HepG2 (cell line): ENCODE measurements at regions not wholly inside any gene's neighbourhood (a gene's known extent, or its start where the extent isn't known, plus 50 kb on each side); places are given as distances from the start of the nearest gene placed in this dataset.
A peak's percentile ranks its signal among the peaks of the same experiment; 100 is the strongest.

Experiments used
- ATAC-seq: fragments of 200-7000 bp; cut with Tn5 transposase; 3 replicates; pipeline ENCODE4 v1.9.1; 2020; ENCODE audit warnings: mild to moderate bottlenecking, moderate library complexity
- BruUV-seq: library from RNA; stranded (reverse); fragments of 400-500 nt; replicated peaks from 2 replicates; lab custom pipeline; 2021; lab: Mats Ljungman, UMichigan
- CTCF ChIA-PET: fragments of 300-600 bp; formaldehyde crosslinking; extraction: SDS; loops from one replicate; lab custom pipeline; 2021; ENCODE audit warnings: low total read pairs, inconsistent platforms, low intra/inter-chr PET ratio; lab: Yijun Ruan, JAX
- POLR2A ChIA-PET: fragments of 350-600 bp; sonication (Branson Sonifier 250); formaldehyde crosslinking; loops from one replicate; lab custom pipeline; 2020; ENCODE audit warnings: antibody characterized with exemption, inconsistent platforms; lab: Yijun Ruan, JAX
- DNase-seq: peaks from one replicate; pipeline ENCODE4 v3.0.0-alpha.2; 2015; ENCODE audit warnings: low spot score
- FAIRE-seq: peaks from 3 replicates; lab custom pipeline; 2011; peaks lifted over from hg19 to GRCh38; lab: Jason Lieb, UNC
- H2AFZ ChIP-seq: one replicate; pipeline ENCODE4 v1.6.1; 2011; ENCODE audit warnings: low read length, inconsistent platforms
- H3K27ac ChIP-seq: fragments of 300-600 bp; 3 replicates; pipeline ENCODE4 v1.8.0; 2011; ENCODE audit warnings: mixed run types, mild to moderate bottlenecking, mixed read lengths, low read length, inconsistent platforms; ENCODE audit not compliant: insufficient read depth; ENCODE audit errors: extremely low read length
- H3K27me3 ChIP-seq, 2 experiments: fragments of 200-600 bp in 1 of 2; 2 replicates in 1 of 2; 3 replicates in 1 of 2; pipeline versions ENCODE4 v1.6.0 to v1.8.0; 2011; ENCODE audit warnings: low read length in 2 of 2, mild to moderate bottlenecking in 2 of 2, moderate library complexity in 2 of 2, inconsistent platforms in 1 of 2; ENCODE audit not compliant: insufficient read depth in 2 of 2, control insufficient read depth in 1 of 2
- H3K36me3 ChIP-seq, 2 experiments: fragments of 200-600 bp in 1 of 2; replicated peaks in 1 of 2; 2 replicates in 1 of 2; 3 replicates in 1 of 2; pipeline versions ENCODE4 v1.5.1 to v1.8.0; 2011; ENCODE audit warnings: low read length in 2 of 2, inconsistent platforms in 1 of 2; ENCODE audit not compliant: insufficient read depth in 2 of 2, control insufficient read depth in 1 of 2
- H3K4me1 ChIP-seq: 2 replicates; pipeline ENCODE4 v1.5.1; 2012; ENCODE audit warnings: low read length, inconsistent platforms; ENCODE audit not compliant: insufficient read depth
- H3K4me2 ChIP-seq: 2 replicates; pipeline ENCODE4 v1.6.0; 2011; ENCODE audit warnings: low read depth, low read length, inconsistent platforms
- H3K4me3 ChIP-seq, 3 experiments: fragments of 200-600 bp in 1 of 3; sonication (generic), shearing (Covaris generic) in 1 of 3; replicated peaks in 1 of 3; 2 replicates each; pipeline ENCODE4 v1.5.1; 2011 to 2016; ENCODE audit warnings: low read length in 3 of 3, inconsistent platforms in 2 of 3, low read depth in 2 of 3, mild to moderate bottlenecking in 2 of 3, control low read depth in 1 of 3, mixed read lengths in 1 of 3; ENCODE audit not compliant: insufficient read depth in 1 of 3
- H3K79me2 ChIP-seq: one replicate; pipeline ENCODE4 v1.6.1; 2011; ENCODE audit warnings: low read length, inconsistent platforms; ENCODE audit not compliant: insufficient read depth
- H3K9ac ChIP-seq: 2 replicates; pipeline ENCODE4 v1.6.0; 2011; ENCODE audit warnings: mild to moderate bottlenecking, low read depth, low read length, inconsistent platforms; ENCODE audit not compliant: insufficient read depth
- H3K9me3 ChIP-seq: 2 replicates; pipeline ENCODE4 v1.5.1; 2012; ENCODE audit warnings: mild to moderate bottlenecking, low read length
- H4K20me1 ChIP-seq: 2 replicates; pipeline ENCODE4 v1.6.0; 2011; ENCODE audit warnings: inconsistent platforms, mild to moderate bottlenecking, low read length, moderate library complexity; ENCODE audit not compliant: insufficient read depth
- ATF7 ChIP-seq, 2 experiments: fragments of 450-650 bp in 1 of 2; sonication (generic) in 1 of 2; formaldehyde crosslinking in 1 of 2; IDR thresholded peaks; 2 replicates each; pipeline versions ENCODE4 v1.4.0 to v1.6.1; 2016 to 2020; ENCODE audit warnings: antibody characterized with exemption in 1 of 2, mild to moderate bottlenecking in 1 of 2, missing genetic modification reagents in 1 of 2
- CEBPB ChIP-seq: IDR thresholded peaks from 2 replicates; pipeline ENCODE4 v1.6.1; 2011; ENCODE audit warnings: low read depth, low read length, improper control_type of control experiment, borderline replicate concordance
- CREB1 ChIP-seq, 2 experiments: fragments of 450-650 bp in 1 of 2; IDR thresholded peaks; 2 replicates each; pipeline ENCODE4 v1.6.1; 2016 to 2017; ENCODE audit warnings: control low read depth in 1 of 2, mild to moderate bottlenecking in 1 of 2, missing compliant biosample characterization in 1 of 2, missing genetic modification characterization in 1 of 2
- DMAP1 ChIP-seq: IDR thresholded peaks from 2 replicates; pipeline ENCODE4 v1.6.1; 2016
- KAT2B ChIP-seq: fragments of 150-350 bp; IDR thresholded peaks from 2 replicates; pipeline ENCODE4 v1.6.1; 2014; ENCODE audit warnings: low read depth, low read length, borderline replicate concordance
- NFYC ChIP-seq: IDR thresholded peaks from 2 replicates; pipeline ENCODE4 v1.6.1; 2016; ENCODE audit warnings: missing genetic modification reagents, missing compliant biosample characterization
- RFX5 ChIP-seq: IDR thresholded peaks from 2 replicates; pipeline ENCODE4 v1.6.1; 2011; ENCODE audit warnings: low read depth, low read length, improper control_type of control experiment
- SIX1 ChIP-seq: sonication (generic); formaldehyde crosslinking; IDR thresholded peaks from 2 replicates; pipeline ENCODE4 v1.4.0; 2020; ENCODE audit warnings: missing genetic modification reagents, borderline replicate concordance
- SNAPC2 ChIP-seq: sonication (generic); formaldehyde crosslinking; IDR thresholded peaks from 2 replicates; pipeline ENCODE4 v1.8.1; 2022; ENCODE audit warnings: mild to moderate bottlenecking, missing genetic modification reagents
- ZMAT3 ChIP-seq: sonication (generic); formaldehyde crosslinking; conservative IDR thresholded peaks from 2 replicates; pipeline ENCODE4 v1.7.0; 2021; ENCODE audit warnings: missing genetic modification reagents
- whole genome bisulfite sequencing: methylation state at CpG from one replicate; pipeline ENCODE4 v1.1.6; 2017; ENCODE audit warnings: low lambda C conversion rate; 5-methylcytosine and 5-hydroxymethylcytosine counted together
- in situ Hi-C: cut with HindIII; loops from 2 replicates; pipeline ENCODE4 v1.10.0; 2017; ENCODE audit warnings: low pct_unique_long_range_greater_than_20kb; ENCODE audit not compliant: extremely low pct_ligation_motif_present
- intact Hi-C: fragments of 100-400 bp; cut with micrococcal nuclease; formaldehyde crosslinking; loops from one replicate; pipeline ENCODE4 v1.10.0; 2022; ENCODE audit not compliant: unreplicated experiment
- TF ChIP-seq, protein P1 (sequence below): sonication (generic); formaldehyde crosslinking; IDR thresholded peaks from 2 replicates; pipeline ENCODE4 v1.5.0; 2020; ENCODE audit warnings: missing genetic modification reagents, mild to moderate bottlenecking, borderline replicate concordance
- TF ChIP-seq, protein P2 (sequence below): sonication (generic); IDR thresholded peaks from 2 replicates; pipeline ENCODE4 v1.6.1; 2016; ENCODE audit warnings: low read depth, borderline replicate concordance

DNA sequence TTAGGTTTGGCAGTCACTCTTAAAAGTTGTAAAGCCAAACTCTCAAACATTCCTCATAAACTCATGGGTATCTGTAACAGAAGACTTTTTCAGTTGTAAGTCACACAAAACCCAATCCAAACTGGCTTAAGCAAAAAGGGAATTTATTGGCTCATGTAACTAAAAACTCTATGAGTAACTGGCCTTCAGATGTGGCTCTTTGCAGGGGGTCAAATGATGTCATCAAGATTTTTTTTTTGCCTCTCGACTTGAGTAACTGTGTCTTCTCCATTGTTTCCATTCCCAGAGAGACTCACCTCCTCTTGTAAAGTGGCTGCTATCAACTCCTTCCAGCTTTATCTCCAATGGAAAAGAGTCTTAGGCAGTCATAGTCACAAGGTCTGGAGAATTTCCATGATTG lies 645.0 kb downstream of the DHX35 start:
- Histone ChIP-seq H3K36me3 (no peaks in the 10 kb centered on the region), H3K9ac (no peak overlapping the region), H4K20me1 (no peaks in the 10 kb centered on the region), H3K4me3 (no peak overlapping the region), H3K4me1 (no peaks in the 10 kb centered on the region), H3K27me3 (no peaks in the 10 kb centered on the region), H3K4me2 (no peak overlapping the region), H3K79me2 (no peaks in the 10 kb centered on the region), H3K9me3 (peaks cover 91% of the 10 kb centered on the region), H3K27ac (no peak overlapping the region), H2AFZ (no peak overlapping the region)
- FAIRE-seq = no peak
- no peak for ATAC-seq
- BruUV-seq = no TSS peak
- in situ Hi-C loops (no loop called here), intact Hi-C loops (no loop called here)
- DNase-seq = no peak
- ChIA-PET POLR2A (no interaction called here), CTCF (no interaction called here)
- 2% methylated on average over 1 of the region's 1 CpG for WGBS
- TF ChIP-seq, protein P1, sequence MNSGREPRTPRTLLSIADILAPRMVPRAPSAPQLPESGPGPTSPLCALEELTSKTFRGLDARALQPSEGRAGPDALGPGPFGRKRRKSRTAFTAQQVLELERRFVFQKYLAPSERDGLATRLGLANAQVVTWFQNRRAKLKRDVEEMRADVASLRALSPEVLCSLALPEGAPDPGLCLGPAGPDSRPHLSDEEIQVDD (CRISPR knock-in tag) = no peak
- TF ChIP-seq RFX5 (no peak), NFYC (no peak), ATF7 (IDR thresholded peaks at IDR 0.05) (peak; percentile 82), ATF7 (CRISPR knock-in tag; IDR thresholded peaks at IDR 0.05) (no peak), CREB1 (IDR thresholded peaks at IDR 0.05) (peak; percentile 49; the same call in 1 of the 2 replicates), CREB1 (CRISPR knock-in tag; IDR thresholded peaks at IDR 0.05) (no peak)
- TF ChIP-seq, protein P2, sequence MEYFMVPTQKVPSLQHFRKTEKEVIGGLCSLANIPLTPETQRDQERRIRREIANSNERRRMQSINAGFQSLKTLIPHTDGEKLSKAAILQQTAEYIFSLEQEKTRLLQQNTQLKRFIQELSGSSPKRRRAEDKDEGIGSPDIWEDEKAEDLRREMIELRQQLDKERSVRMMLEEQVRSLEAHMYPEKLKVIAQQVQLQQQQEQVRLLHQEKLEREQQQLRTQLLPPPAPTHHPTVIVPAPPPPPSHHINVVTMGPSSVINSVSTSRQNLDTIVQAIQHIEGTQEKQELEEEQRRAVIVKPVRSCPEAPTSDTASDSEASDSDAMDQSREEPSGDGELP = no peak

DNA sequence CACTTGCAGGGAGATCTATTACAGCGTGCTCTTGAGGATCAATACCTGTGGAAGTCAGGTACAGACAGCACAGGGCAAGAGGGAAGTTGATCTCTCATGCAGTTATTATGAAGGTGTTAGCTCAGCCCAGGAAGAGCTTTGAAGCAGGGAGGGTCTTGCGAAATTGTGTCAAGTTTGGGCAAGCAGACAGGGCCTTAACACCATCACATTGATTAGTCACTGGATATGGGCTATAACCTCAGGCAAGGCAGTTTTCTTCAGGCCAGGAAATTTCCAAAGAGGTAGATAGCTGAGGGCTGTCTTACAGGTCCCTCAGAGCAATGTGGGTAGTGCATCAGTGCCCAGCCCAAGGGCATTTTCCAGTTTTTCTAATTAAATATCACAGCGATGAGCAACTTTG lies 643.8 kb downstream of the DHX35 start:
- intact Hi-C loops (no loop called here), in situ Hi-C loops (no loop called here)
- Histone ChIP-seq H3K27me3 (no peaks in the 10 kb centered on the region), H3K36me3 (no peaks in the 10 kb centered on the region), H3K4me1 (no peaks in the 10 kb centered on the region), H3K4me2 (no peak overlapping the region), H2AFZ (no peak overlapping the region)
- CTCF ChIA-PET = no interaction called here
- FAIRE-seq = no peak
- TF ChIP-seq CEBPB (0 out of 2 replicates have a peak, but pooled peaks have one; percentile 2), SIX1 (CRISPR knock-in tag) (no peak), ZMAT3 (CRISPR knock-in tag) (no peak), KAT2B (no peak), DMAP1 (CRISPR knock-in tag) (no peak), SNAPC2 (CRISPR knock-in tag) (no peak)
- TF ChIP-seq, all 625 proteins: peak for 1
- BruUV-seq = no TSS peak
- ATAC-seq (no peak), DNase-seq (no peak)
- Histone ChIP-seq H3K9me3 (peaks cover 86% of the 10 kb centered on the region), H4K20me1 (no peaks in the 10 kb centered on the region), H3K4me3 (no peak overlapping the region), H3K9ac (no peak overlapping the region), H3K79me2 (no peaks in the 10 kb centered on the region), H3K27ac (no peak overlapping the region)
- POLR2A ChIA-PET = no interaction called here
- WGBS = 12% methylated on average over 3 of the region's 3 CpGs
